Osteocyte (in vitro differentiated cells): ENCODE measurements at regions not wholly inside any gene's neighbourhood (a gene's known extent, or its start where the extent isn't known, plus 50 kb on each side); places are given as distances from the start of the nearest gene placed in this dataset.

ENCODE experiments used
- DNase-seq: peaks from one replicate; pipeline ENCODE4 v3.0.0; 2021; ENCODE audit warnings: mixed read lengths; ENCODE audit not compliant: unreplicated experiment; ENCODE audit errors: extremely low spot score
- H3K27ac Mint-ChIP-seq: one replicate; pipeline ENCODE4 v1.8.0; 2021; ENCODE audit warnings: mild to moderate bottlenecking, mixed read lengths; ENCODE audit not compliant: unreplicated experiment
- H3K27me3 Mint-ChIP-seq: one replicate; pipeline ENCODE4 v1.8.0; 2021; ENCODE audit warnings: mixed read lengths; ENCODE audit not compliant: unreplicated experiment
- H3K36me3 Mint-ChIP-seq: one replicate; pipeline ENCODE4 v1.8.0; 2021; ENCODE audit warnings: mixed read lengths; ENCODE audit not compliant: unreplicated experiment
- H3K4me1 Mint-ChIP-seq: one replicate; pipeline ENCODE4 v1.8.0; 2021; ENCODE audit warnings: mixed read lengths; ENCODE audit not compliant: unreplicated experiment
- H3K4me3 Mint-ChIP-seq: one replicate; pipeline ENCODE4 v1.8.0; 2021; ENCODE audit warnings: mild to moderate bottlenecking, moderate library complexity, mixed read lengths; ENCODE audit not compliant: unreplicated experiment
- H3K9me3 Mint-ChIP-seq: one replicate; pipeline ENCODE4 v1.8.0; 2021; ENCODE audit warnings: mixed read lengths; ENCODE audit not compliant: unreplicated experiment
- TF ChIP-seq, protein P1 (sequence below): fragments of 200-600 bp; sonication (generic); IDR thresholded peaks from 2 replicates; pipeline ENCODE4 v1.5.0; 2021; ENCODE audit warnings: antibody characterized with exemption, mild to moderate bottlenecking, moderate library complexity

- no peak overlapping the region for H3K27ac Mint-ChIP-seq
- H3K4me3 Mint-ChIP-seq, result no peak overlapping the region
- peaks cover 33% of the 10 kb centered on the region for H3K9me3 Mint-ChIP-seq
- TF ChIP-seq, protein P1, sequence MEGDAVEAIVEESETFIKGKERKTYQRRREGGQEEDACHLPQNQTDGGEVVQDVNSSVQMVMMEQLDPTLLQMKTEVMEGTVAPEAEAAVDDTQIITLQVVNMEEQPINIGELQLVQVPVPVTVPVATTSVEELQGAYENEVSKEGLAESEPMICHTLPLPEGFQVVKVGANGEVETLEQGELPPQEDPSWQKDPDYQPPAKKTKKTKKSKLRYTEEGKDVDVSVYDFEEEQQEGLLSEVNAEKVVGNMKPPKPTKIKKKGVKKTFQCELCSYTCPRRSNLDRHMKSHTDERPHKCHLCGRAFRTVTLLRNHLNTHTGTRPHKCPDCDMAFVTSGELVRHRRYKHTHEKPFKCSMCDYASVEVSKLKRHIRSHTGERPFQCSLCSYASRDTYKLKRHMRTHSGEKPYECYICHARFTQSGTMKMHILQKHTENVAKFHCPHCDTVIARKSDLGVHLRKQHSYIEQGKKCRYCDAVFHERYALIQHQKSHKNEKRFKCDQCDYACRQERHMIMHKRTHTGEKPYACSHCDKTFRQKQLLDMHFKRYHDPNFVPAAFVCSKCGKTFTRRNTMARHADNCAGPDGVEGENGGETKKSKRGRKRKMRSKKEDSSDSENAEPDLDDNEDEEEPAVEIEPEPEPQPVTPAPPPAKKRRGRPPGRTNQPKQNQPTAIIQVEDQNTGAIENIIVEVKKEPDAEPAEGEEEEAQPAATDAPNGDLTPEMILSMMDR, result no peak
- no peaks in the 10 kb centered on the region for H3K4me1 Mint-ChIP-seq
- H3K36me3 Mint-ChIP-seq, result no peaks in the 10 kb centered on the region
- no peaks in the 10 kb centered on the region for H3K27me3 Mint-ChIP-seq
- DNase-seq, result no peak
Observed at GRCh38 chr10:128710098-128710797, 584.0 kb upstream of the MKI67 start.

- Mint-ChIP-seq H3K4me3 (no peak overlapping the region), H3K9me3 (peaks cover 28% of the 10 kb centered on the region), H3K27me3 (no peaks in the 10 kb centered on the region), H3K4me1 (no peaks in the 10 kb centered on the region), H3K36me3 (no peaks in the 10 kb centered on the region), H3K27ac (no peak overlapping the region)
- TF ChIP-seq, protein P1, result no peak
- no peak for DNase-seq
Observed at GRCh38 chr10:128710798-128711183, 584.6 kb upstream of the MKI67 start.

DNA sequence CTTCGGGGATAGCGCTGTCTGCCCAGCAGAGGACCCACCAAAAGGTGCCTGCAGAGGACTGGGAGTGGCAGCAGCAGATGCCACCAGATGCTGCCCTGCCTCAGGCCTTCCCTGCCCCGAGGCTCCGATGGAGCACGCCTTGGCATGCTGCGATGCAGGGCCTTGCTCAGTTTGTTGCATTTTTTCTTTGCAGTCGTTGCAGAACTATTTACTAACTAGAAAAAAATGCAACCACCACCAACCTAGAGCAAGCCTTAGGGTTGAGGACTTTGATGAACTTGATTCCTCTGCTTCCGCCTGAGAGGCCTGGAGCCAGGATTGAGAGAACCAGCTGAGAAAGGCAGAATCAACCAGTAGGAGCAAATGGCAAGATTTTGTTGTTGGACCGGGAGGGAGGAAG lies 585.6 kb upstream of the MKI67 start:
- DNase-seq, result no peak
- Mint-ChIP-seq H3K4me1 (no peaks in the 10 kb centered on the region), H3K36me3 (no peaks in the 10 kb centered on the region), H3K4me3 (no peak overlapping the region), H3K27me3 (no peaks in the 10 kb centered on the region), H3K27ac (no peak overlapping the region), H3K9me3 (peaks cover 28% of the 10 kb centered on the region)
- TF ChIP-seq, protein P1, result no peak

DNA sequence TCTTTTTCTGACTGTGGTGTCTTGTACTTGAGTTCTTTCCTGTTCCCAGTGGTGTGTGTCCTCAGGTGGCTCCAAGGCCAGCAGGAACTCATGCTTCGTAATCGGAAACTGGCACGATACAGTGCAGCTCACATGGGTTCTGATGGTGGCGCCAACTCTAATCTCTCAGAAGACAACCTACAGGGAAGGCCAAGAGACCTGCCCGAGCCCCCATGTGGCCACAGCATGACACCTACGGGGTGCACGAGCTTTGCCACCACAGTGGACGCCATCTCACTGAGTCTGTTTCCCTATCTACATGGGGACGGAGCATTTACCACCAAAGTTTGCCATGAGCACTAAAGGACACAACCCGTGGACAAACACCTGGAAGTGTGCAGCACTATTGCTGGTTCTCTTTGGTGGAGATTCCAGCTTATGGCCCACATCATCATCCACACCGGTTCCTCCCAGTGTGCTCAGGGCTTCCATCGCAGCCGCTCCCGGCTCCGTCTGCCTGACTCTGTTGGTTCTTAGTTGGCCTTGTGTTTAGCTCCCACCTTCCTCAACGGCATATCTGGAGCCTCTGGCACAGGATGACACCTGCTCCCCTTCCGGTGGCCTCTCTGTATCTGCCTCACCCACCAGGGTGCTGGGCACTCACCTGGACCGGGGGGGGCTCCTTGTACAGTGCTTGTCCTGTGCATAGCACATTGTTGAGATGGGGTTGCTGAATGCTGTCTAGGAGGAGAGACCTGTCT lies 586.6 kb upstream of the MKI67 start:
- Mint-ChIP-seq H3K4me1 (no peaks in the 10 kb centered on the region), H3K36me3 (no peaks in the 10 kb centered on the region), H3K27ac (no peak overlapping the region), H3K27me3 (no peaks in the 10 kb centered on the region), H3K9me3 (peaks cover 32% of the 10 kb centered on the region), H3K4me3 (no peak overlapping the region)
- DNase-seq, result no peak
- TF ChIP-seq, protein P1, result no peak

GRCh38 chr10:128713471-128713870 lies 587.2 kb upstream of the MKI67 start:
- H3K27me3 Mint-ChIP-seq, result no peaks in the 10 kb centered on the region
- TF ChIP-seq, protein P1, result no peak
- peaks cover 29% of the 10 kb centered on the region for H3K9me3 Mint-ChIP-seq
- no peaks in the 10 kb centered on the region for H3K36me3 Mint-ChIP-seq
- no peak for DNase-seq
- no peaks in the 10 kb centered on the region for H3K4me1 Mint-ChIP-seq
- H3K27ac Mint-ChIP-seq, result no peak overlapping the region
- no peak overlapping the region for H3K4me3 Mint-ChIP-seq
